ENCODE measurements at regions not wholly inside any gene's neighbourhood (a gene's known extent, or its start where the extent isn't known, plus 50 kb on each side); places are given as distances from the start of the nearest gene placed in this dataset.

GRCh38 chr1:90474731-90475130 lies 242.4 kb downstream of the BARHL2 start:
- TF ChIP-seq, protein P1, sequence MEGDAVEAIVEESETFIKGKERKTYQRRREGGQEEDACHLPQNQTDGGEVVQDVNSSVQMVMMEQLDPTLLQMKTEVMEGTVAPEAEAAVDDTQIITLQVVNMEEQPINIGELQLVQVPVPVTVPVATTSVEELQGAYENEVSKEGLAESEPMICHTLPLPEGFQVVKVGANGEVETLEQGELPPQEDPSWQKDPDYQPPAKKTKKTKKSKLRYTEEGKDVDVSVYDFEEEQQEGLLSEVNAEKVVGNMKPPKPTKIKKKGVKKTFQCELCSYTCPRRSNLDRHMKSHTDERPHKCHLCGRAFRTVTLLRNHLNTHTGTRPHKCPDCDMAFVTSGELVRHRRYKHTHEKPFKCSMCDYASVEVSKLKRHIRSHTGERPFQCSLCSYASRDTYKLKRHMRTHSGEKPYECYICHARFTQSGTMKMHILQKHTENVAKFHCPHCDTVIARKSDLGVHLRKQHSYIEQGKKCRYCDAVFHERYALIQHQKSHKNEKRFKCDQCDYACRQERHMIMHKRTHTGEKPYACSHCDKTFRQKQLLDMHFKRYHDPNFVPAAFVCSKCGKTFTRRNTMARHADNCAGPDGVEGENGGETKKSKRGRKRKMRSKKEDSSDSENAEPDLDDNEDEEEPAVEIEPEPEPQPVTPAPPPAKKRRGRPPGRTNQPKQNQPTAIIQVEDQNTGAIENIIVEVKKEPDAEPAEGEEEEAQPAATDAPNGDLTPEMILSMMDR (IDR thresholded peaks at IDR 0.05), result no peak
- Histone ChIP-seq H3K36me3 (no peaks in the 10 kb centered on the region), H3K4me1 (no peaks in the 10 kb centered on the region), H3K9me3 (no peaks in the 10 kb centered on the region), H3K27me3 (ENCODE audit: low read depth) (no peaks in the 10 kb centered on the region), H3K27ac (no peak overlapping the region), H3K4me3 (no peak overlapping the region)
- ATAC-seq, result no peak
- intact Hi-C loops (cut with DNase I), result no loop called here
- no peak for DNase-seq

DNA sequence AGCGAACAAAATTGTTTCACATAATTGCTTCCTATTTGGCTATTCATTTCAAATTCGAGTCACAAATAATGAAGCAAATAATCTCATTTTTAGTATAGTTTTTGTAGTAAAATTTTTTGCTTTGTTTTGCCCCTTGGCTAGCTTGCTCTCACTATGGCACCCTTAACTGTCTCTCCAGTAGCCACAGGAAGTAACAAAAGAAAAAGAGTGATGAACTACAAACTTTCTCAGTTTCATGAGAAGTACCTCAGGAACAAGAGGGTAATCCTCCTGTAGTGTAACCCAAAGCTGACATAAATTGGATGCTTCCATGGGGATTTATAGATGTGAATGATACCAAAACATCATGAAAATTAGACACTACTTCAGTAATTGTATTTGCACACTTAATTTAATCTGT lies 242.9 kb downstream of the BARHL2 start:
- Histone ChIP-seq H3K27ac (no peak overlapping the region), H3K36me3 (no peaks in the 10 kb centered on the region), H3K4me3 (no peak overlapping the region), H3K9me3 (no peaks in the 10 kb centered on the region), H3K27me3 (ENCODE audit: low read depth) (no peaks in the 10 kb centered on the region), H3K4me1 (no peaks in the 10 kb centered on the region)
- intact Hi-C loops (cut with DNase I), result no loop called here
- TF ChIP-seq, protein P1 (IDR thresholded peaks at IDR 0.05), result no peak
- ATAC-seq, result no peak
- DNase-seq, result no peak

DNA sequence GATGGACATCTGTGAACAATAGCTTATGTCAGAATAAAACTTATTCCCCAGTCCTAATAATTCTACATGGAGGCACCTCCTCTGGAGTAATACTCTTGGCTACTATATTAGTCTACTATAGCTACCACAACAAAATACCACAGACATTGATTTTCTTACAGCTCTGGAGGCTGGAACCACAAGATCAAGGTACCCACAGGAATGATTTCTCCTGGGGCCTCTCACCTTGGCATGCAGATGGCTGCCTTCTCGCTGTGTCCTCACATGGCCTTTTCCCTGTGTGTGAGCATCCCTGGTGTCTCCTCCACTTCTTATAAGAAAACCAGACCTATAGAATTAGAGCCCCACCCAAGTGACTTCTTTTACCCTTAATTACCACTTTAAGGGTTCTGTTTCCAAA lies 244.3 kb downstream of the BARHL2 start:
- intact Hi-C loops (cut with DNase I), result no loop called here
- ATAC-seq, result no peak
- DNase-seq, result no peak
- Histone ChIP-seq H3K9me3 (no peaks in the 10 kb centered on the region), H3K27me3 (ENCODE audit: low read depth) (no peaks in the 10 kb centered on the region), H3K27ac (no peak overlapping the region), H3K4me1 (no peaks in the 10 kb centered on the region), H3K36me3 (no peaks in the 10 kb centered on the region), H3K4me3 (no peak overlapping the region)
- TF ChIP-seq, protein P1 (IDR thresholded peaks at IDR 0.05), result no peak

DNA sequence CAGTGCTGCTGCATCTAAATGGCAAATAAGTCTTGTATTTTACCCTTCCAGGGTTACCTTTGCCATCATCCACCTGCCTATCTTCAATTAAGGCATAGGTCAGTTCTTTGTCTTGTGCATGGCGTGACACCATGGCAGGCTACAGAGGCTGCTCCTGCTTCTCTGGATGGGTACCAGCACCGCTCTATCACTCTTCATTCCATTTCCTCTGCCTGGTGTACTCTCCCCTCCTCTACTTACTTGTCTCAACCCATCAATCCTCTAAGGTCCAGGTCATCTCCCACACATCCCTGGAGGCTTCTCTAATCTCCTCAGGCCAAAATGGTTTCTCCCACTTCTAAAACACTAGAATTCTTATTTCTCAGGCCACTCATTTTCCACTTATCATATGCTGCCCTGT lies 257.5 kb downstream of the BARHL2 start:
- Histone ChIP-seq H3K27ac (no peak overlapping the region), H3K4me1 (no peaks in the 10 kb centered on the region), H3K9me3 (no peaks in the 10 kb centered on the region), H3K27me3 (ENCODE audit: low read depth) (no peaks in the 10 kb centered on the region), H3K4me3 (no peak overlapping the region), H3K36me3 (no peaks in the 10 kb centered on the region)
- ATAC-seq, result no peak
- intact Hi-C loops (cut with DNase I), result no loop called here
- TF ChIP-seq, protein P1 (IDR thresholded peaks at IDR 0.05), result no peak
- DNase-seq, result no peak

DNA sequence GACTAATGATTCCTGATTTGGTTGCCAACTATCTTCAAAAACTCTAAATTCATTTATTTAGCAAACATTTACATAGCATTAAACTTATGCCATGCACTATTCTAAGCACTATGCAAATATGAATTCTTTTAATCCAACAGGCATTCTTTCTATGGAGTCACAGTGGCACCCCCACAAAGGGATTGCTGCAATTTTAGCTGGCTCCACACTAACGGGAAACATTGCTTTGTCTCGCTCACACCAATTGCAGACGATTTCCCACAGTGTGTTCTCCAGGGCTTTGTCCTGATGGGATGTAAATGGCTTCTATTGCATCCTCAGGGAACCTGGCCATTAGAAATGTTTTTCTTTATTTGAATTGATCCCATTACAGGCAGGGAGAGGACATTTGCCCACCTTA lies 259.1 kb downstream of the BARHL2 start:
- TF ChIP-seq, protein P1 (IDR thresholded peaks at IDR 0.05), result no peak
- no peak overlapping the region for H3K27ac ChIP-seq
- no peaks in the 10 kb centered on the region for H3K36me3 ChIP-seq
- intact Hi-C loops (cut with DNase I), result no loop called here
- no peaks in the 10 kb centered on the region for H3K9me3 ChIP-seq
- H3K4me1 ChIP-seq, result no peaks in the 10 kb centered on the region
- no peaks in the 10 kb centered on the region for H3K27me3 ChIP-seq (ENCODE audit: low read depth)
- DNase-seq (no peak), ATAC-seq (no peak)
- no peak overlapping the region for H3K4me3 ChIP-seq

DNA sequence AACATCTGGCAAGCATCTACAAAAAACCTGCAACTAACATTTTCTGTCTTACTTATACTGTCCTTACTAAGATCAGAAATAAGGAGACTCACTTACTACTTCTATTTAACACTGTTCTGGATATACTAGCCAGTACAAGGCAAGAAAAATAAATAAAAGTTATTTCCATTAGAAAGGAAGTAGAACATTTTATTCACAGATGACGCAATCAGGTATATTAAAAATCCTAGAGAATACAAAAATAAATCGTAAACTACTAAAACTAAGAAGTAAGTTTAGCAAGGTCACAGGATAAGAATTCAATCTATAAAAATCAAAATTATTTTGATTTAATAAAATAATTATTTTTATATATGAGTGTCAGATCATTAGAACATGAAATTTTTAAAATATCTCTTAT lies 264.6 kb downstream of the BARHL2 start:
- no peaks in the 10 kb centered on the region for H3K36me3 ChIP-seq
- TF ChIP-seq, protein P1 (IDR thresholded peaks at IDR 0.05), result no peak
- intact Hi-C loops (cut with DNase I), result no loop called here
- H3K27me3 ChIP-seq (ENCODE audit: low read depth), result no peaks in the 10 kb centered on the region
- H3K27ac ChIP-seq, result no peak overlapping the region
- DNase-seq, result no peak
- no peaks in the 10 kb centered on the region for H3K9me3 ChIP-seq
- H3K4me3 ChIP-seq, result no peak overlapping the region
- no peak for ATAC-seq
- H3K4me1 ChIP-seq, result no peaks in the 10 kb centered on the region
